ENCODE measurements at regions not wholly inside any gene's neighbourhood (a gene's known extent, or its start where the extent isn't known, plus 50 kb on each side); places are given as distances from the start of the nearest gene placed in this dataset.
"Not testable (repeated sequence)": the region's sequence is repeated elsewhere in the genome, so short reads cannot be mapped to it uniquely, and the experiment has no call there.

- H3K27ac Mint-ChIP-seq, result no peak overlapping the region
- no peak overlapping the region for H3K4me3 ChIP-seq (replicated peaks in 1 of 3; ENCODE audit: low read depth in 2 of 3, low read length in 3 of 3)
- DNase-seq, result no peak
- H3K9ac ChIP-seq (ENCODE audit: insufficient read depth, low read length, poor library complexity, severe bottlenecking), result no peak overlapping the region
- H3K4me1 Mint-ChIP-seq, result peaks cover 2% of the 10 kb centered on the region
- no peaks in the 10 kb centered on the region for H3K79me2 ChIP-seq (ENCODE audit: insufficient read depth, low read length)
- no peaks in the 10 kb centered on the region for H3K36me3 Mint-ChIP-seq
- intact Hi-C loops (cut with micrococcal nuclease), result no loop called here
- H3K27ac ChIP-seq (ENCODE audit: low read depth in 1 of 2, low read length in 2 of 2), result no peak overlapping the region
- H3K9me3 Mint-ChIP-seq, result peaks cover 0 to 7% (median 0%) of the 10 kb centered on the region in 7 donors
- no peaks in the 10 kb centered on the region for H4K20me1 ChIP-seq (ENCODE audit: insufficient read depth, low read length)
- TF ChIP-seq CTCF (IDR thresholded peaks at IDR 0.05), result no peak
- no peaks in the 10 kb centered on the region for H3K4me1 ChIP-seq (ENCODE audit: control insufficient read depth in 1 of 2, insufficient read depth in 2 of 2, low read length in 2 of 2)
- peaks cover 4 to 10% (median 7%) of the 10 kb centered on the region in 3 donors for H3K27me3 Mint-ChIP-seq (ENCODE audit: low read depth in 3 of 3)
- no peaks in the 10 kb centered on the region for H3K36me3 ChIP-seq (replicated peaks in 1 of 2; ENCODE audit: control insufficient read depth in 1 of 2, insufficient read depth in 2 of 2, low read length in 2 of 2)
- H3K4me3 Mint-ChIP-seq, result no peak overlapping the region
- H3K4me2 ChIP-seq (replicated peaks; ENCODE audit: extremely low read depth, low read length, poor library complexity, severe bottlenecking), result no peak overlapping the region
- H3K27me3 ChIP-seq (ENCODE audit: control insufficient read depth in 2 of 2, insufficient read depth in 2 of 2, low read length in 2 of 2), result no peaks in the 10 kb centered on the region
- H2AFZ ChIP-seq (ENCODE audit: insufficient read depth, low read depth, low read length, poor library complexity, severe bottlenecking), result no peak overlapping the region
- 93% methylated on average over 13 of the region's 13 CpGs for whole genome bisulfite sequencing (ENCODE audit: insufficient coverage)
- no peaks in the 10 kb centered on the region for H3K9me3 ChIP-seq (replicated peaks in 1 of 2; ENCODE audit: control insufficient read depth in 1 of 2, insufficient read depth in 1 of 2, low read length in 2 of 2)
Measured at GRCh38 chr3:156044634-156044975, 75.8 kb upstream of the KCNAB1 start.

GRCh38 chr3:156048483-156048882 is 71.9 kb upstream of the KCNAB1 start:
- H3K27me3 ChIP-seq (ENCODE audit: control insufficient read depth in 2 of 2, insufficient read depth in 2 of 2, low read length in 2 of 2); H3K9me3 ChIP-seq (replicated peaks in 1 of 2; ENCODE audit: control insufficient read depth in 1 of 2, insufficient read depth in 1 of 2, low read length in 2 of 2); intact Hi-C loops (cut with micrococcal nuclease); H4K20me1 ChIP-seq (ENCODE audit: insufficient read depth, low read length); H3K4me1 ChIP-seq (ENCODE audit: control insufficient read depth in 1 of 2, insufficient read depth in 2 of 2, low read length in 2 of 2); H3K36me3 ChIP-seq (replicated peaks in 1 of 2; ENCODE audit: control insufficient read depth in 1 of 2, insufficient read depth in 2 of 2, low read length in 2 of 2); DNase-seq; H3K4me2 ChIP-seq (replicated peaks; ENCODE audit: extremely low read depth, low read length, poor library complexity, severe bottlenecking); H3K4me1 Mint-ChIP-seq; H3K4me3 ChIP-seq (replicated peaks in 1 of 3; ENCODE audit: low read depth in 2 of 3, low read length in 3 of 3); H3K27ac Mint-ChIP-seq; H3K27me3 Mint-ChIP-seq (ENCODE audit: low read depth in 3 of 3); H3K79me2 ChIP-seq (ENCODE audit: insufficient read depth, low read length); H3K27ac ChIP-seq (ENCODE audit: low read depth in 1 of 2, low read length in 2 of 2); H3K9ac ChIP-seq (ENCODE audit: insufficient read depth, low read length, poor library complexity, severe bottlenecking); H3K4me3 Mint-ChIP-seq; H3K36me3 Mint-ChIP-seq; H2AFZ ChIP-seq (ENCODE audit: insufficient read depth, low read depth, low read length, poor library complexity, severe bottlenecking): not testable (repeated sequence)
- WGBS (ENCODE audit: insufficient coverage), result no CpG with 5 or more reads among the region's 3 CpGs
- peaks cover 0 to 13% (median 8%) of the 10 kb centered on the region in 7 donors for H3K9me3 Mint-ChIP-seq

All from CD14-positive monocyte (primary cell).